Kidney (tissue), 13 donors: ENCODE measurements at regions not wholly inside any gene's neighbourhood (a gene's known extent, or its start where the extent isn't known, plus 50 kb on each side); places are given as distances from the start of the nearest gene placed in this dataset.

Experiments used
- DNase-seq, 5 donors: peaks; one replicate each; pipeline ENCODE4 v3.0.0-alpha.2; 2013 to 2020
- FAIRE-seq: peaks from 2 replicates; lab custom pipeline; 2012; peaks lifted over from hg19 to GRCh38; lab: Jason Lieb, UNC
- H3K27ac ChIP-seq, 2 donors: one replicate each; pipeline ENCODE4 v1.7.0; 2013; ENCODE audit warnings: low read depth in 2 of 2, low read length in 2 of 2, inconsistent platforms in 1 of 2
- H3K27me3 ChIP-seq: one replicate; pipeline ENCODE4 v1.7.1; 2013; ENCODE audit warnings: low read length, inconsistent platforms; ENCODE audit not compliant: control insufficient read depth, insufficient read depth
- H3K36me3 ChIP-seq, 3 donors: one replicate each; pipeline versions ENCODE4 v1.7.0 to v1.7.1; 2013; ENCODE audit warnings: low read length in 3 of 3, control low read depth in 1 of 3, inconsistent platforms in 1 of 3; ENCODE audit not compliant: insufficient read depth in 3 of 3, control insufficient read depth in 2 of 3
- H3K4me1 ChIP-seq, 3 donors: one replicate each; pipeline versions ENCODE4 v1.7.0 to v1.7.1; 2013; ENCODE audit warnings: low read length in 3 of 3, inconsistent platforms in 1 of 3, low read depth in 1 of 3; ENCODE audit not compliant: control insufficient read depth in 2 of 3, insufficient read depth in 2 of 3
- H3K4me3 ChIP-seq, 3 donors: one replicate each; pipeline versions ENCODE4 v1.7.0 to v1.8.1; 2013; ENCODE audit warnings: low read length in 3 of 3, control low read depth in 1 of 3, inconsistent platforms in 1 of 3
- H3K9ac ChIP-seq, 3 donors: one replicate each; pipeline versions ENCODE4 v1.7.0 to v1.7.1; 2013; ENCODE audit warnings: low read length in 3 of 3, control low read depth in 1 of 3, inconsistent platforms in 1 of 3
- H3K9me3 ChIP-seq, 3 donors: one replicate each; pipeline versions ENCODE4 v1.7.0 to v1.7.1; 2013; ENCODE audit warnings: low read length in 3 of 3, control low read depth in 1 of 3, inconsistent platforms in 1 of 3; ENCODE audit not compliant: control insufficient read depth in 2 of 3, insufficient read depth in 1 of 3
- CTCF ChIP-seq: IDR thresholded peaks from 3 replicates; pipeline ENCODE4 v1.5.1; 2012; ENCODE audit warnings: mild to moderate bottlenecking, moderate library complexity, borderline replicate concordance; ENCODE audit not compliant: insufficient read depth; ENCODE audit errors: extremely low read depth
- intact Hi-C: fragments of 100-400 bp; cut with DNase I; formaldehyde crosslinking; loops from one replicate; pipeline ENCODE4 v1.11.1; 2022
- donor health status: control.
- donor health status: control.
- donor health status: control.
- donor health status: control.
- donor health status: control.
- donor health status: DM: yes; HTN: yes; CAD: no.
- donor health status: Normal renal cell carcinoma (clear cell type).

GRCh38 chr2:16194530-16194929 is 254.2 kb downstream of the MYCN start:
- no peak for TF ChIP-seq CTCF
- Histone ChIP-seq H3K4me3 (no peak overlapping the region), H3K9ac (no peak overlapping the region), H3K9me3 (no peaks in the 10 kb centered on the region), H3K36me3 (no peaks in the 10 kb centered on the region), H3K27ac (no peak overlapping the region), H3K27me3 (no peaks in the 10 kb centered on the region), H3K4me1 (no peaks in the 10 kb centered on the region)
- FAIRE-seq: no peak
- DNase-seq: no peak
- intact Hi-C loops: no loop called here

- FAIRE-seq (no peak), DNase-seq (no peak)
- Histone ChIP-seq H3K27ac (no peak overlapping the region), H3K27me3 (no peaks in the 10 kb centered on the region), H3K9ac (no peak overlapping the region), H3K36me3 (no peaks in the 10 kb centered on the region), H3K9me3 (no peaks in the 10 kb centered on the region), H3K4me3 (no peak overlapping the region), H3K4me1 (no peaks in the 10 kb centered on the region)
- intact Hi-C loops: no loop called here
- TF ChIP-seq CTCF: no peak
Observed at GRCh38 chr2:16194096-16194390, 253.7 kb downstream of the MYCN start.

- H3K4me1 ChIP-seq: no peaks in the 10 kb centered on the region
- no peak overlapping the region for H3K27ac ChIP-seq
- H3K36me3 ChIP-seq: no peaks in the 10 kb centered on the region
- no peaks in the 10 kb centered on the region for H3K27me3 ChIP-seq
- H3K4me3 ChIP-seq: no peak overlapping the region
- no peak for FAIRE-seq
- no peak for DNase-seq
- no peaks in the 10 kb centered on the region for H3K9me3 ChIP-seq
- no peak overlapping the region for H3K9ac ChIP-seq
- intact Hi-C loops: no loop called here
- no peak for TF ChIP-seq CTCF
Observed at GRCh38 chr2:16192416-16193216, 252.3 kb downstream of the MYCN start.
